GM23248 (cell line): ENCODE measurements at regions not wholly inside any gene's neighbourhood (a gene's known extent, or its start where the extent isn't known, plus 50 kb on each side); places are given as distances from the start of the nearest gene placed in this dataset.

Source experiments
- EZH2 ChIP-seq: fragments of 200-600 bp; sonication (generic); IDR thresholded peaks from 2 replicates; pipeline ENCODE4 v1.6.1; 2018; ENCODE audit warnings: antibody characterized with exemption, mild to moderate bottlenecking; ENCODE audit not compliant: insufficient read depth, poor library complexity, severe bottlenecking
- EZH2phosphoT487 ChIP-seq: fragments of 200-600 bp; sonication (generic); IDR thresholded peaks from 2 replicates; pipeline ENCODE4 v1.6.1; 2018; ENCODE audit warnings: antibody characterized with exemption, moderate library complexity, mild to moderate bottlenecking, low read depth; ENCODE audit not compliant: insufficient read depth

- TF ChIP-seq EZH2 = no peak
- TF ChIP-seq EZH2phosphoT487 = no peak
Observed at GRCh38 chr5:110104726-110105669, 415.3 kb downstream of the MAN2A1 start.
